HepG2 (cell line): ENCODE measurements at regions not wholly inside any gene's neighbourhood (a gene's known extent, or its start where the extent isn't known, plus 50 kb on each side); places are given as distances from the start of the nearest gene placed in this dataset.

Experiments used
- EP300 ChIP-seq, 3 experiments: sonication (generic) in 1 of 3; formaldehyde crosslinking in 1 of 3; IDR thresholded peaks; 2 replicates each; pipeline versions ENCODE4 v1.5.1 to v1.6.1; 2011 to 2020; ENCODE audit warnings: low read depth in 2 of 3, low read length in 2 of 3, borderline replicate concordance in 1 of 3, improper control_type of control experiment in 1 of 3, mild to moderate bottlenecking in 1 of 3, missing genetic modification reagents in 1 of 3, moderate library complexity in 1 of 3
- HCFC1 ChIP-seq: fragments of 150-350 bp; IDR thresholded peaks from 2 replicates; pipeline ENCODE4 v1.6.1; 2014; ENCODE audit warnings: low read depth, low read length
- HDAC2 ChIP-seq: sonication (generic); formaldehyde crosslinking; IDR thresholded peaks from 2 replicates; pipeline ENCODE4 v1.4.0; 2020; ENCODE audit warnings: missing genetic modification reagents
- HNRNPH1 ChIP-seq: fragments of 200-400 bp; formaldehyde crosslinking; optimal IDR thresholded peaks from 2 replicates; pipeline ENCODE3; 2017; ENCODE audit warnings: mild to moderate bottlenecking, low read depth, low read length
- KDM3A ChIP-seq: IDR thresholded peaks from 2 replicates; pipeline ENCODE4 v1.6.1; 2018; ENCODE audit warnings: low read depth, missing compliant biosample characterization
- KLF11 ChIP-seq: IDR thresholded peaks from 2 replicates; pipeline ENCODE4 v1.6.1; 2016; ENCODE audit warnings: missing compliant biosample characterization
- NR3C1 ChIP-seq: sonication (generic); formaldehyde crosslinking; IDR thresholded peaks from 2 replicates; pipeline ENCODE4 v1.4.0; 2020; ENCODE audit warnings: missing genetic modification reagents
- NRL ChIP-seq: sonication (generic); formaldehyde crosslinking; IDR thresholded peaks from 2 replicates; pipeline ENCODE4 v1.5.0; 2020; ENCODE audit warnings: missing genetic modification reagents, mild to moderate bottlenecking, moderate library complexity, borderline replicate concordance
- PHF8 ChIP-seq: sonication (generic); formaldehyde crosslinking; IDR thresholded peaks from 2 replicates; pipeline ENCODE4 v1.5.0; 2020; ENCODE audit warnings: missing genetic modification reagents
- PITX1 ChIP-seq: sonication (generic); formaldehyde crosslinking; IDR thresholded peaks from 2 replicates; pipeline ENCODE4 v1.5.1; 2020; ENCODE audit warnings: mild to moderate bottlenecking, missing genetic modification reagents
- RNF2 ChIP-seq: fragments of 450-650 bp; conservative IDR thresholded peaks from 2 replicates; pipeline ENCODE4 v1.6.1; 2016; ENCODE audit warnings: low read depth
- SETDB1 ChIP-seq: sonication (generic); formaldehyde crosslinking; IDR thresholded peaks from 2 replicates; pipeline ENCODE4 v1.5.1; 2020; ENCODE audit warnings: missing genetic modification reagents, mild to moderate bottlenecking, borderline replicate concordance
- ZBTB20 ChIP-seq: sonication (generic); formaldehyde crosslinking; IDR thresholded peaks from 2 replicates; pipeline ENCODE4 v1.8.1; 2023; ENCODE audit warnings: missing genetic modification reagents, low read depth, mild to moderate bottlenecking, borderline replicate concordance
- ZC3H4 ChIP-seq: sonication (generic); formaldehyde crosslinking; IDR thresholded peaks from 2 replicates; pipeline ENCODE4 v1.4.0; 2020; ENCODE audit warnings: missing genetic modification reagents, borderline replicate concordance
- ZNF260 ChIP-seq: sonication (generic); formaldehyde crosslinking; IDR thresholded peaks from 2 replicates; pipeline ENCODE4 v1.4.0; 2020; ENCODE audit warnings: missing genetic modification reagents, low read depth, mild to moderate bottlenecking, borderline replicate concordance
- ZNF547 ChIP-seq: sonication (generic); formaldehyde crosslinking; IDR thresholded peaks from 2 replicates; pipeline ENCODE4 v1.5.1; 2020; ENCODE audit warnings: mild to moderate bottlenecking, missing genetic modification reagents
- ZNF570 ChIP-seq: sonication (generic); formaldehyde crosslinking; IDR thresholded peaks from 2 replicates; pipeline ENCODE4 v1.4.0; 2020; ENCODE audit warnings: mild to moderate bottlenecking, missing genetic modification reagents, borderline replicate concordance
- ZNF709 ChIP-seq: sonication (generic); formaldehyde crosslinking; IDR thresholded peaks from 2 replicates; pipeline ENCODE4 v1.5.0; 2020; ENCODE audit warnings: mild to moderate bottlenecking, missing genetic modification reagents
- TF ChIP-seq, protein P1 (sequence below): sonication (generic); formaldehyde crosslinking; IDR thresholded peaks from 2 replicates; pipeline ENCODE4 v1.5.1; 2020; ENCODE audit warnings: mild to moderate bottlenecking, missing genetic modification reagents
- TF ChIP-seq, protein P2 (sequence below): sonication (generic); formaldehyde crosslinking; IDR thresholded peaks from 2 replicates; pipeline ENCODE4 v1.8.0; 2022; ENCODE audit warnings: missing genetic modification reagents, mild to moderate bottlenecking, borderline replicate concordance
- TF ChIP-seq, protein P3 (sequence below): sonication (generic); formaldehyde crosslinking; IDR thresholded peaks from 2 replicates; pipeline ENCODE4 v1.8.0; 2022; ENCODE audit warnings: low read depth, missing genetic modification reagents
- TF ChIP-seq, protein P4 (sequence below): sonication (generic); formaldehyde crosslinking; IDR thresholded peaks from 2 replicates; pipeline ENCODE4 v1.9.0; 2021; ENCODE audit warnings: missing genetic modification reagents, borderline replicate concordance

DNA sequence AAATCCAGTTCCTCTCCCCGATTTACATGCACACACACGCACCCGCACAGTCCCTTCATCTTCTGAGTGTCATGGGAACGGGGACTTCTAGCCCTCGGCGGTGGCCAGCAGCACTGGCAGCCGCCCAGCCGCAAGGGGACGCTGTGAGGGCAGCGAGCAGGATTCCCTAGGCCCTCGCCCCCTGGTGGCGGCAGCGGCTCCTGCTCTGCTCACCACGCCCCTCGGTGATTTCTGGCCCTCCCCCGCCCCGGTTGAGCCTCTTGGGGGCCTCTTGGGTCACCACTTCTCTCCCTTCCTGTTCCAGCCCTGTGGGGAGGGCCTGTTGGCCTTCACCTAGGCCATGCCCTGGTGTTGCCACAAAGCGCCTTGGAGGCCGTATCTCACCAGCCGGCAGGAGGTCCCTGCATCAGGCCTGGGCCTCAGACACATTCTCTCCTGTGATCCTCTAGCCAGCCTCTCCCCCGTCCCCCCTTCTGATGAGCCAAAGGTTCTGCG is 75.2 kb upstream of the KSR1 start (continued):
- TF ChIP-seq, protein P1, sequence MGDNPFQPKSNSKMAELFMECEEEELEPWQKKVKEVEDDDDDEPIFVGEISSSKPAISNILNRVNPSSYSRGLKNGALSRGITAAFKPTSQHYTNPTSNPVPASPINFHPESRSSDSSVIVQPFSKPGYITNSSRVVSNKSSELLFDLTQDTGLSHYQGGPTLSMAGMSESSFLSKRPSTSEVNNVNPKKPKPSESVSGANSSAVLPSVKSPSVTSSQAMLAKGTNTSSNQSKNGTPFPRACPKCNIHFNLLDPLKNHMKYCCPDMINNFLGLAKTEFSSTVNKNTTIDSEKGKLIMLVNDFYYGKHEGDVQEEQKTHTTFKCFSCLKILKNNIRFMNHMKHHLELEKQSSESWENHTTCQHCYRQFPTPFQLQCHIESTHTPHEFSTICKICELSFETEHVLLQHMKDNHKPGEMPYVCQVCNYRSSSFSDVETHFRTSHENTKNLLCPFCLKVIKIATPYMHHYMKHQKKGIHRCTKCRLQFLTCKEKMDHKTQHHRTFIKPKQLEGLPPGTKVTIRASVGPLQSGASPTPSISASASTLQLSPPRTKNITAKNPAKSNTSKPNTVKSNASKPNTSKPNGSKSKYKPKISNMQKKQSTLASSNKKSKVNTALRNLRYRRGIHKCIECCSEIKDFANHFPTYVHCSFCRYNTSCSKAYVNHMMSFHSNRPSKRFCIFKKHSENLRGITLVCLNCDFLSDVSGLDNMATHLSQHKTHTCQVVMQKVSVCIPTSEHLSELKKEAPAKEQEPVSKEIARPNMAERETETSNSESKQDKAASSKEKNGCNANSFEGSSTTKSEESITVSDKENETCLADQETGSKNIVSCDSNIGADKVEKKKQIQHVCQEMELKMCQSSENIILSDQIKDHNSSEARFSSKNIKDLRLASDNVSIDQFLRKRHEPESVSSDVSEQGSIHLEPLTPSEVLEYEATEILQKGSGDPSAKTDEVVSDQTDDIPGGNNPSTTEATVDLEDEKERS (CRISPR knock-in tag), result peak; percentile 80
- TF ChIP-seq RNF2 (no peak), ZNF709 (CRISPR knock-in tag) (no peak), HNRNPH1 (no peak), HCFC1 (no peak), PITX1 (CRISPR knock-in tag) (peak; percentile 37; the same call in 1 of the 2 replicates), KLF11 (CRISPR knock-in tag) (no peak), HDAC2 (CRISPR knock-in tag) (peak; percentile 35; the same call in 1 of the 2 replicates), ZC3H4 (CRISPR knock-in tag) (no peak), SETDB1 (CRISPR knock-in tag) (no peak), ZNF547 (no peak), NRL (CRISPR knock-in tag) (no peak), ZBTB20 (0 out of 2 replicates have a peak, but pooled peaks have one; percentile 50), ZNF570 (CRISPR knock-in tag) (no peak), KDM3A (peak; percentile 88), NR3C1 (CRISPR knock-in tag) (no peak), EP300 (IDR thresholded peaks at IDR 0.05; ENCODE audit: low read depth in 2 of 2, low read length in 2 of 2) (peak in 1 of 2 experiments; percentile 18; a peak in 1 of 4 replicates), EP300 (CRISPR knock-in tag; IDR thresholded peaks at IDR 0.05; ENCODE audit: borderline replicate concordance) (no peak), ZNF260 (CRISPR knock-in tag) (no peak), PHF8 (no peak; the same call in 1 of the 2 replicates)
- TF ChIP-seq, protein P2, sequence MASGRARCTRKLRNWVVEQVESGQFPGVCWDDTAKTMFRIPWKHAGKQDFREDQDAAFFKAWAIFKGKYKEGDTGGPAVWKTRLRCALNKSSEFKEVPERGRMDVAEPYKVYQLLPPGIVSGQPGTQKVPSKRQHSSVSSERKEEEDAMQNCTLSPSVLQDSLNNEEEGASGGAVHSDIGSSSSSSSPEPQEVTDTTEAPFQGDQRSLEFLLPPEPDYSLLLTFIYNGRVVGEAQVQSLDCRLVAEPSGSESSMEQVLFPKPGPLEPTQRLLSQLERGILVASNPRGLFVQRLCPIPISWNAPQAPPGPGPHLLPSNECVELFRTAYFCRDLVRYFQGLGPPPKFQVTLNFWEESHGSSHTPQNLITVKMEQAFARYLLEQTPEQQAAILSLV (CRISPR knock-in tag), result peak; percentile 61; the same call in 1 of the 2 replicates
- TF ChIP-seq, protein P3, sequence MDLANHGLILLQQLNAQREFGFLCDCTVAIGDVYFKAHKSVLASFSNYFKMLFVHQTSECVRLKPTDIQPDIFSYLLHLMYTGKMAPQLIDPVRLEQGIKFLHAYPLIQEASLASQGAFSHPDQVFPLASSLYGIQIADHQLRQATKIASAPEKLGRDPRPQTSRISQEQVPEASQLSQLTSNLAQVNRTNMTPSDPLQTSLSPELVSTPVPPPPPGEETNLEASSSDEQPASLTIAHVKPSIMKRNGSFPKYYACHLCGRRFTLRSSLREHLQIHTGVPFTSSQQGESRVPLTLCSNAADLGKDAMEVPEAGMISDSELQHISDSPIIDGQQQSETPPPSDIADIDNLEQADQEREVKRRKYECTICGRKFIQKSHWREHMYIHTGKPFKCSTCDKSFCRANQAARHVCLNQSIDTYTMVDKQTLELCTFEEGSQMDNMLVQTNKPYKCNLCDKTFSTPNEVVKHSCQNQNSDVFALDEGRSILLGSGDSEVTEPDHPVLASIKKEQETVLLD (CRISPR knock-in tag), result no peak
- TF ChIP-seq, protein P4, sequence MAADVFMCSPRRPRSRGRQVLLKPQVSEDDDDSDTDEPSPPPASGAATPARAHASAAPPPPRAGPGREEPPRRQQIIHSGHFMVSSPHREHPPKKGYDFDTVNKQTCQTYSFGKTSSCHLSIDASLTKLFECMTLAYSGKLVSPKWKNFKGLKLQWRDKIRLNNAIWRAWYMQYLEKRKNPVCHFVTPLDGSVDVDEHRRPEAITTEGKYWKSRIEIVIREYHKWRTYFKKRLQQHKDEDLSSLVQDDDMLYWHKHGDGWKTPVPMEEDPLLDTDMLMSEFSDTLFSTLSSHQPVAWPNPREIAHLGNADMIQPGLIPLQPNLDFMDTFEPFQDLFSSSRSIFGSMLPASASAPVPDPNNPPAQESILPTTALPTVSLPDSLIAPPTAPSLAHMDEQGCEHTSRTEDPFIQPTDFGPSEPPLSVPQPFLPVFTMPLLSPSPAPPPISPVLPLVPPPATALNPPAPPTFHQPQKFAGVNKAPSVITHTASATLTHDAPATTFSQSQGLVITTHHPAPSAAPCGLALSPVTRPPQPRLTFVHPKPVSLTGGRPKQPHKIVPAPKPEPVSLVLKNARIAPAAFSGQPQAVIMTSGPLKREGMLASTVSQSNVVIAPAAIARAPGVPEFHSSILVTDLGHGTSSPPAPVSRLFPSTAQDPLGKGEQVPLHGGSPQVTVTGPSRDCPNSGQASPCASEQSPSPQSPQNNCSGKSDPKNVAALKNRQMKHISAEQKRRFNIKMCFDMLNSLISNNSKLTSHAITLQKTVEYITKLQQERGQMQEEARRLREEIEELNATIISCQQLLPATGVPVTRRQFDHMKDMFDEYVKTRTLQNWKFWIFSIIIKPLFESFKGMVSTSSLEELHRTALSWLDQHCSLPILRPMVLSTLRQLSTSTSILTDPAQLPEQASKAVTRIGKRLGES (CRISPR knock-in tag), result no peak
